HCT116 (cell line): ENCODE measurements at regions not wholly inside any gene's neighbourhood (a gene's known extent, or its start where the extent isn't known, plus 50 kb on each side); places are given as distances from the start of the nearest gene placed in this dataset.

Source experiments
- ATAC-seq: fragments of 200-7000 bp; cut with Tn5 transposase; 2 replicates; pipeline ENCODE4 v1.9.1; 2020; ENCODE audit warnings: mild to moderate bottlenecking, moderate library complexity
- BruUV-seq: library from RNA; stranded (reverse); fragments of 400-500 nt; replicated peaks from 2 replicates; lab custom pipeline; 2021; lab: Mats Ljungman, UMichigan
- CTCF ChIA-PET: fragments of 300-600 bp; sonication (Branson Sonifier 250); formaldehyde crosslinking; loops from one replicate; lab custom pipeline; 2021; ENCODE audit warnings: antibody characterized with exemption; lab: Charles Lee
- POLR2A ChIA-PET: fragments of 300-600, 350-600 bp; sonication (Branson Sonifier 250); formaldehyde crosslinking; loops from one replicate; lab custom pipeline; 2021; ENCODE audit warnings: antibody characterized with exemption; lab: Charles Lee
- RAD21 ChIA-PET, 2 experiments: fragments of 300-600 bp; sonication (Branson Sonifier 250); formaldehyde crosslinking; loops; one replicate each; lab custom pipeline; 2023; ENCODE audit warnings: low total read pairs in 2 of 2; ENCODE audit not compliant: uncharacterized antibody in 2 of 2, unreplicated experiment in 2 of 2, low non-redundant PET in 1 of 2; lab: Charles Lee
- DNase-seq: peaks from one replicate; pipeline ENCODE4 v3.0.0-alpha.2; 2010; ENCODE audit warnings: low read depth, low spot score
- H2AFZ ChIP-seq: fragments of 200-600 bp; shearing (Covaris generic), sonication (generic); 2 replicates; pipeline ENCODE4 v1.6.1; 2017; ENCODE audit warnings: low read depth, mixed run types, mixed read lengths, antibody characterized with exemption, low read length; ENCODE audit not compliant: poor library complexity, severe bottlenecking
- H3K27ac ChIP-seq: 2 replicates; pipeline ENCODE4 v1.5.1; 2012; ENCODE audit warnings: low read depth, low read length
- H3K27me3 ChIP-seq: fragments of 200-600 bp; sonication (generic); 2 replicates; pipeline ENCODE4 v1.6.1; 2016; ENCODE audit warnings: mixed run types, low read length, mixed read lengths; ENCODE audit not compliant: insufficient read depth
- H3K36me3 ChIP-seq, 2 experiments: fragments of 200-500 bp in 1 of 2; fragments of 200-600 bp in 1 of 2; sonication (Bioruptor generic) in 1 of 2; sonication (generic) in 1 of 2; 2 replicates each; pipeline versions ENCODE4 v1.5.1 to v1.6.1; 2014 to 2016; ENCODE audit warnings: low read length in 2 of 2, inconsistent platforms in 1 of 2, mixed read lengths in 1 of 2, mixed run types in 1 of 2; ENCODE audit not compliant: insufficient read depth in 2 of 2, control insufficient read depth in 1 of 2
- H3K4me1 ChIP-seq, 2 experiments: fragments of 200-600 bp in 1 of 2; sonication (generic) in 1 of 2; 2 replicates each; pipeline versions ENCODE4 v1.5.1 to v1.6.1; 2012 to 2017; ENCODE audit warnings: low read length in 2 of 2, inconsistent platforms in 1 of 2, mild to moderate bottlenecking in 1 of 2, mixed read lengths in 1 of 2, mixed run types in 1 of 2, moderate library complexity in 1 of 2; ENCODE audit not compliant: insufficient read depth in 2 of 2, control insufficient read depth in 1 of 2
- H3K4me2 ChIP-seq: fragments of 200-600 bp; sonication (generic); 2 replicates; pipeline ENCODE4 v1.6.1; 2017; ENCODE audit warnings: mixed run types, low read length, mixed read lengths
- H3K4me3 ChIP-seq, 2 experiments: fragments of 200-600 bp in 1 of 2; sonication (generic) in 1 of 2; replicated peaks in 1 of 2; 2 replicates each; pipeline ENCODE4 v1.5.1; 2011 to 2016; ENCODE audit warnings: low read length in 2 of 2, control low read depth in 1 of 2, low read depth in 1 of 2, mild to moderate bottlenecking in 1 of 2, mixed read lengths in 1 of 2, mixed run types in 1 of 2
- H3K79me2 ChIP-seq: fragments of 200-600 bp; sonication (generic); 2 replicates; pipeline ENCODE4 v1.6.1; 2017; ENCODE audit warnings: mild to moderate bottlenecking, mixed run types, low read length, moderate library complexity, mixed read lengths; ENCODE audit not compliant: insufficient read depth
- H3K9ac ChIP-seq: fragments of 200-600 bp; sonication (generic); 2 replicates; pipeline ENCODE4 v1.6.1; 2016; ENCODE audit warnings: low read length, mixed read lengths
- H3K9me2 ChIP-seq: fragments of 200-600 bp; sonication (generic), shearing (Covaris generic); 2 replicates; pipeline ENCODE4 v1.6.1; 2017; ENCODE audit warnings: mixed run types, mild to moderate bottlenecking, moderate library complexity; ENCODE audit not compliant: insufficient read depth
- H3K9me3 ChIP-seq, 2 experiments: fragments of 200-500 bp in 1 of 2; fragments of 200-600 bp in 1 of 2; sonication (Bioruptor generic) in 1 of 2; sonication (generic) in 1 of 2; 2 replicates each; pipeline ENCODE4 v1.6.1; 2014 to 2017; ENCODE audit warnings: low read length in 2 of 2, mixed read lengths in 2 of 2, inconsistent platforms in 1 of 2, low read depth in 1 of 2, mild to moderate bottlenecking in 1 of 2, mixed run types in 1 of 2, moderate library complexity in 1 of 2; ENCODE audit not compliant: control insufficient read depth in 1 of 2, insufficient read depth in 1 of 2
- H4K20me1 ChIP-seq: fragments of 200-600 bp; sonication (generic), shearing (Covaris generic); 2 replicates; pipeline ENCODE4 v1.6.1; 2017; ENCODE audit warnings: mixed run types, mild to moderate bottlenecking, moderate library complexity; ENCODE audit not compliant: insufficient read depth
- ATF3 ChIP-seq: IDR thresholded peaks from 2 replicates; pipeline ENCODE4 v1.6.1; 2012
- CBX3 ChIP-seq: IDR thresholded peaks from 2 replicates; pipeline ENCODE4 v1.6.1; 2012; ENCODE audit warnings: low read depth
- CEBPB ChIP-seq: IDR thresholded peaks from 2 replicates; pipeline ENCODE4 v1.6.1; 2012; ENCODE audit warnings: low read depth
- EGR1 ChIP-seq: IDR thresholded peaks from 2 replicates; pipeline ENCODE4 v1.6.1; 2012; ENCODE audit warnings: low read depth
- EZH2 ChIP-seq: fragments of 200-600 bp; sonication (generic); IDR thresholded peaks from 2 replicates; pipeline ENCODE4 v1.6.1; 2017; ENCODE audit warnings: antibody characterized with exemption, mixed run types
- FOSL1 ChIP-seq: IDR thresholded peaks from 2 replicates; pipeline ENCODE4 v1.6.1; 2012; ENCODE audit warnings: low read depth
- MAX ChIP-seq: IDR thresholded peaks from 2 replicates; pipeline ENCODE4 v1.6.1; 2012
- RAD21 ChIP-seq: IDR thresholded peaks from 2 replicates; pipeline ENCODE4 v1.6.1; 2012; ENCODE audit warnings: low read depth, mild to moderate bottlenecking
- REST ChIP-seq: IDR thresholded peaks from 2 replicates; pipeline ENCODE4 v1.6.1; 2012; ENCODE audit warnings: low read depth
- SIN3A ChIP-seq: IDR thresholded peaks from 2 replicates; pipeline ENCODE4 v1.6.1; 2012; ENCODE audit warnings: low read depth
- ZBTB33 ChIP-seq: IDR thresholded peaks from 2 replicates; pipeline ENCODE4 v1.6.1; 2011; ENCODE audit warnings: mild to moderate bottlenecking, low read length, moderate library complexity; ENCODE audit not compliant: insufficient replicate concordance; ENCODE audit errors: extremely low read depth
- ZNF274 ChIP-seq: fragments of 200-500 bp; sonication (Bioruptor generic); IDR thresholded peaks from 2 replicates; pipeline ENCODE4 v1.6.1; 2014; ENCODE audit warnings: mild to moderate bottlenecking, low read depth, low read length, inconsistent platforms
- intact Hi-C: fragments of 100-400 bp; cut with micrococcal nuclease; formaldehyde crosslinking; loops from 2 replicates; pipeline ENCODE4 v1.10.0; 2022

GRCh38 chr11:82047200-82047599 lies 686.5 kb downstream of the FAM181B start:
- ChIA-PET POLR2A (no interaction called here), CTCF (no interaction called here), RAD21 (no interaction called here)
- Histone ChIP-seq H3K36me3 (no peaks in the 10 kb centered on the region), H3K4me2 (no peak overlapping the region), H3K27me3 (no peaks in the 10 kb centered on the region), H3K4me3 (no peak overlapping the region), H3K4me1 (no peaks in the 10 kb centered on the region), H3K9me3 (peaks cover 9 to 14% of the 10 kb centered on the region in 2 experiments; a peak in 2 of 4 replicates), H4K20me1 (no peaks in the 10 kb centered on the region), H3K9me2 (no peaks in the 10 kb centered on the region), H3K9ac (no peak overlapping the region), H2AFZ (no peak overlapping the region), H3K27ac (no peak overlapping the region), H3K79me2 (no peaks in the 10 kb centered on the region)
- DNase-seq (no peak), ATAC-seq (no peak)
- TF ChIP-seq ATF3 (no peak), ZNF274 (no peak)
- no TSS peak for BruUV-seq
- intact Hi-C loops, result no loop called here

GRCh38 chr11:82046778-82047177 lies 686.9 kb downstream of the FAM181B start:
- TF ChIP-seq RAD21 (no peak), CEBPB (no peak), FOSL1 (no peak), EZH2 (no peak), ZBTB33 (no peak), EGR1 (no peak), REST (no peak), MAX (no peak), SIN3A (no peak), CBX3 (no peak), ZNF274 (no peak)
- Histone ChIP-seq H4K20me1 (no peaks in the 10 kb centered on the region), H3K27me3 (no peaks in the 10 kb centered on the region), H3K4me3 (no peak overlapping the region), H3K4me2 (no peak overlapping the region), H3K9ac (no peak overlapping the region), H3K9me2 (no peaks in the 10 kb centered on the region), H3K4me1 (no peaks in the 10 kb centered on the region), H3K36me3 (no peaks in the 10 kb centered on the region), H2AFZ (no peak overlapping the region), H3K27ac (no peak overlapping the region), H3K79me2 (no peaks in the 10 kb centered on the region), H3K9me3 (peaks cover 9 to 14% of the 10 kb centered on the region in 2 experiments; a peak in 2 of 4 replicates)
- BruUV-seq, result no TSS peak
- ChIA-PET RAD21 (no interaction called here), POLR2A (no interaction called here), CTCF (no interaction called here)
- intact Hi-C loops, result no loop called here
- ATAC-seq (no peak), DNase-seq (no peak)
